HEK293T (cell line): ENCODE measurements at regions not wholly inside any gene's neighbourhood (a gene's known extent, or its start where the extent isn't known, plus 50 kb on each side); places are given as distances from the start of the nearest gene placed in this dataset.

ENCODE experiments used
- CTCF ChIA-PET: fragments of 350-600 bp; formaldehyde crosslinking; extraction: SDS; loops from one replicate; lab custom pipeline; 2021; ENCODE audit warnings: antibody characterized with exemption, inconsistent platforms; lab: Yijun Ruan, JAX
- POLR2A ChIA-PET: fragments of 350-600 bp; formaldehyde crosslinking; extraction: SDS; loops from one replicate; lab custom pipeline; 2020; ENCODE audit warnings: antibody characterized with exemption, inconsistent platforms; lab: Yijun Ruan, JAX
- DNase-seq: peaks from one replicate; pipeline ENCODE4 v3.0.0; 2012; ENCODE audit warnings: mixed read lengths; ENCODE audit errors: extremely low spot score
- ARNT ChIP-seq: fragments of 450-650 bp; IDR thresholded peaks from 2 replicates; pipeline ENCODE4 v1.6.1; 2017; ENCODE audit warnings: mild to moderate bottlenecking
- BHLHE40 ChIP-seq: fragments of 450-650 bp; IDR thresholded peaks from 2 replicates; pipeline ENCODE4 v1.6.1; 2016; ENCODE audit warnings: mild to moderate bottlenecking, moderate library complexity, borderline replicate concordance
- CTBP1 ChIP-seq: fragments of 450-650 bp; IDR thresholded peaks from 2 replicates; pipeline ENCODE4 v1.6.1; 2016; ENCODE audit warnings: borderline replicate concordance
- ELF4 ChIP-seq: fragments of 450-650 bp; IDR thresholded peaks from 2 replicates; pipeline ENCODE4 v1.6.1; 2017; ENCODE audit warnings: antibody characterized with exemption
- FOXA1 ChIP-seq: fragments of 450-650 bp; IDR thresholded peaks from 2 replicates; pipeline ENCODE4 v1.6.1; 2016; ENCODE audit warnings: mild to moderate bottlenecking
- FOXK2 ChIP-seq: fragments of 450-650 bp; IDR thresholded peaks from 2 replicates; pipeline ENCODE4 v1.6.1; 2016; ENCODE audit warnings: mild to moderate bottlenecking
- FOXM1 ChIP-seq: fragments of 450-650 bp; IDR thresholded peaks from 2 replicates; pipeline ENCODE4 v1.6.1; 2017; ENCODE audit warnings: mild to moderate bottlenecking, borderline replicate concordance
- HDGF ChIP-seq: fragments of 450-650 bp; IDR thresholded peaks from 2 replicates; pipeline ENCODE4 v1.6.1; 2017; ENCODE audit warnings: antibody characterized with exemption, borderline replicate concordance
- L3MBTL2 ChIP-seq: fragments of 450-650 bp; conservative IDR thresholded peaks from 2 replicates; pipeline ENCODE4 v1.6.1; 2016; ENCODE audit warnings: mild to moderate bottlenecking
- LEF1 ChIP-seq: fragments of 450-650 bp; IDR thresholded peaks from 2 replicates; pipeline ENCODE4 v1.6.1; 2017; ENCODE audit warnings: mild to moderate bottlenecking, borderline replicate concordance
- NFRKB ChIP-seq: fragments of 450-650 bp; IDR thresholded peaks from 2 replicates; pipeline ENCODE4 v1.6.1; 2016; ENCODE audit warnings: mild to moderate bottlenecking, moderate library complexity
- SP1 ChIP-seq: fragments of 450-650 bp; IDR thresholded peaks from 2 replicates; pipeline ENCODE4 v1.6.1; 2017
- SUZ12 ChIP-seq: fragments of 450-650 bp; IDR thresholded peaks from 2 replicates; pipeline ENCODE4 v1.6.1; 2016; ENCODE audit warnings: mild to moderate bottlenecking
- TARDBP ChIP-seq: fragments of 450-650 bp; IDR thresholded peaks from 2 replicates; pipeline ENCODE4 v1.6.1; 2016
- ZNF384 ChIP-seq: fragments of 450-650 bp; IDR thresholded peaks from 2 replicates; pipeline ENCODE4 v1.6.1; 2016
- TF ChIP-seq, protein P1 (sequence below): fragments of 450-650 bp; IDR thresholded peaks from 2 replicates; pipeline ENCODE4 v1.6.1; 2016

DNA sequence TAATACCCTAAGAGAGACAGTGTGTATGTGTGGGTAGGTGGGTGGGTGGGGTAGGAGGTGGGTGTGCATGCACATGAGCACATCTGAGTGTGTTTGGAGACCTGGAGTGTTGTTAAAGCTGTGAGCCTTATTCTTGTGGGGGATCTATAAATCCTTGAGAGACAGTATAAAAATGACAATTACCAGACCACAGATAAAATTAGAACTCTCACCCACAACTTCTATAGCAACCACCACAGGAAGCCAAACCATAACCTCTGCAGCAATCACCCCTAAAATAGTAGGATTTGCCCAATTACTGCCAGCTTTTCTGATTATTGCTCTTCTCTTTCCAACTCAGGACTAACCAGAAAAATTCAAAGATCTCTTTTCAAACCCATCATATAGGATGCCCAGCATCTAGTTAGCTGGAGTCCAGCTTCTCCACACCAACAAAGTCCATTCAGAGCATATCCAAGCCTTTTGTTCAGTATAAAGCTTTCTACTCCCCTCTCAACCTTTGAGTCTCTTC, 93.4 kb upstream of the SLITRK1 start:
- TF ChIP-seq SP1 (no peak), NFRKB (no peak), ARNT (no peak), ELF4 (no peak), HDGF (no peak), FOXM1 (no peak), LEF1 (no peak), FOXK2 (no peak)
- TF ChIP-seq, protein P1, sequence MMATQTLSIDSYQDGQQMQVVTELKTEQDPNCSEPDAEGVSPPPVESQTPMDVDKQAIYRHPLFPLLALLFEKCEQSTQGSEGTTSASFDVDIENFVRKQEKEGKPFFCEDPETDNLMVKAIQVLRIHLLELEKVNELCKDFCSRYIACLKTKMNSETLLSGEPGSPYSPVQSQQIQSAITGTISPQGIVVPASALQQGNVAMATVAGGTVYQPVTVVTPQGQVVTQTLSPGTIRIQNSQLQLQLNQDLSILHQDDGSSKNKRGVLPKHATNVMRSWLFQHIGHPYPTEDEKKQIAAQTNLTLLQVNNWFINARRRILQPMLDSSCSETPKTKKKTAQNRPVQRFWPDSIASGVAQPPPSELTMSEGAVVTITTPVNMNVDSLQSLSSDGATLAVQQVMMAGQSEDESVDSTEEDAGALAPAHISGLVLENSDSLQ = no peak
- DNase-seq = no peak
- POLR2A ChIA-PET = no interaction called here
- CTCF ChIA-PET = no interaction called here

DNA sequence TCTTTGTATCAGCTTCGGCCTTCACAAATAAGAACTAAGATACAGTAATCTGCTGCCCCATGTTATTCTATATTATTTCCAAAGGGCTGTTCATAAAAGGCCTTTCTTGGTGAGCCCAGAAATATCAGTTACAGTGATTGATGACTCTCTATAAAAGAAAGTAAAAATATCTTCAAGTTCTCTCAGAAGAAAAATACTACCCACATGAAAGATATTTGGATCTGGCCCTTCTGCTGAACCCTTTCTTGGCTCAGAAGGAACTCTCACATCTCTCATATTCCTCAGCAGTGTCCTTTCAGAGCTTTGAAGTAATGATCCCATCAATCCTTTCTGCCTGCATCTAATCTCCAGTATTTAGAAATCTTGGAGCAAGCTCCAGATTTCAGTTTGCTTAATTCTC, 76.3 kb upstream of the SLITRK1 start:
- DNase-seq = no peak
- no peak for TF ChIP-seq HDGF
- CTCF ChIA-PET = no interaction called here
- POLR2A ChIA-PET = no interaction called here

DNA sequence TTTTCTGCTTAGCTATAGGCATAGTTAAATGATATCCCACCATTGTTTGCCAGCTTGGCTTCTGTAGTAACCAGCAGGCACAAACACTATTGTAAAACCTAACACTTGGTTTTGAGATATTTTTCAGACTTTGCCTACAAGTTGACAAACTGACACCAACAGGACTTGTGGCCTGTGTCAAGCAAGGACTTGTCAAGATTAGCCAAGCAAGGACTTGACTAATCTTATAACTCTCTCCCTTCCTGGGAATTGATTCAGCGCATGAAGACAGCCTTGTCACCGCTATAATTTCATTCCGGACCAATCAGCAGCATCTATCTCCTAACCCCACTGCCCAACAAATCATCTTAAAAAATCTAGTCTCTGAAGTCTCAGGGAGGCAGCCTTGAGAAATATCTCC, 72.7 kb upstream of the SLITRK1 start:
- TF ChIP-seq FOXM1 (no peak), ELF4 (no peak), L3MBTL2 (no peak), FOXK2 (no peak), NFRKB (no peak), BHLHE40 (no peak), FOXA1 (no peak), TARDBP (no peak), HDGF (no peak)
- POLR2A ChIA-PET = no interaction called here
- CTCF ChIA-PET = no interaction called here
- no peak for DNase-seq

DNA sequence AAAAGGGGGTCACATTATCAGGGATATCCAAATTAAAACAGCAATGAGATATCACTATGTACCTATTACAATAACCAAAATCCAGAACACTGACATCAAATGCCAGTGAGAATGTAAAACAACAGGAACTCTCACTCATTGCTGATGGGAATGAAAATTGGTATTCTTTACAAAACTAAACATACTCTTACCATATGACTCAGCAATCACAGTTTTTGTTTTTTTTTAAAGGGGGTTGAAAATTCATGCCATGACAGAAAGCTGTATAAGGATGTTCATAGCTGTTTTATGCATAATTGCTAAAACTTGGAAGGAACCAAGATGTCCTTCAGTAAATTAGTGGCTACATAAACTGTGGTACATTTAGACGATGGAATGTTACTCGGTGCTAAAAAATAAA, 71.6 kb upstream of the SLITRK1 start:
- TF ChIP-seq FOXA1 (no peak), L3MBTL2 (no peak), NFRKB (no peak), ZNF384 (no peak), SP1 (no peak), CTBP1 (no peak), FOXK2 (no peak)
- ChIA-PET POLR2A (no interaction called here), CTCF (interaction anchor here (0.6 kb wide), 1 partner anchor 113 kb away, joined by 3 read pairs; no protein-coding TSS in a partner anchor)
- no peak for DNase-seq

DNA sequence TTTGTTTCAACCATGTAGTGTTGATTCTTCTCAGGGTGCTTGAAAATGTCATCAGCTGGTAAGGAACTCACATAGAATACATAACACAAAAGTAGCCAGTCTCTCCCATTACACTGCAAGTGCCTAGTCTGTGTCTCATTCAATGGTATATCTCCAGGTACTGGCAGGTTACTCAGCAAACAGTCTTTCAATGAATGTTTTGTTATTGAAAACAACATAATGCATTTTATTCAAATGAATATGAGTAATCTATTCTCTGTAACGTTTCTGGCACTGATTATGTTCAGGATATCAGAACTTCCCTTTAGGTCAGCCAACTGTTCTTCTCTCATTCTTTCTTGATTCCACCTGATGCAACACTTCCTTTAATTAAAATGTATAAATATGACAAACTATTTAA, 68.0 kb upstream of the SLITRK1 start:
- TF ChIP-seq LEF1 (no peak), ELF4 (no peak), CTBP1 (no peak), SUZ12 (no peak), FOXM1 (no peak), FOXA1 (no peak), HDGF (no peak), L3MBTL2 (no peak), FOXK2 (no peak), BHLHE40 (no peak), TARDBP (no peak), SP1 (no peak), ZNF384 (no peak), NFRKB (no peak), ARNT (no peak)
- TF ChIP-seq, protein P1 = no peak
- CTCF ChIA-PET = no interaction called here
- no peak for DNase-seq
- POLR2A ChIA-PET = no interaction called here

DNA sequence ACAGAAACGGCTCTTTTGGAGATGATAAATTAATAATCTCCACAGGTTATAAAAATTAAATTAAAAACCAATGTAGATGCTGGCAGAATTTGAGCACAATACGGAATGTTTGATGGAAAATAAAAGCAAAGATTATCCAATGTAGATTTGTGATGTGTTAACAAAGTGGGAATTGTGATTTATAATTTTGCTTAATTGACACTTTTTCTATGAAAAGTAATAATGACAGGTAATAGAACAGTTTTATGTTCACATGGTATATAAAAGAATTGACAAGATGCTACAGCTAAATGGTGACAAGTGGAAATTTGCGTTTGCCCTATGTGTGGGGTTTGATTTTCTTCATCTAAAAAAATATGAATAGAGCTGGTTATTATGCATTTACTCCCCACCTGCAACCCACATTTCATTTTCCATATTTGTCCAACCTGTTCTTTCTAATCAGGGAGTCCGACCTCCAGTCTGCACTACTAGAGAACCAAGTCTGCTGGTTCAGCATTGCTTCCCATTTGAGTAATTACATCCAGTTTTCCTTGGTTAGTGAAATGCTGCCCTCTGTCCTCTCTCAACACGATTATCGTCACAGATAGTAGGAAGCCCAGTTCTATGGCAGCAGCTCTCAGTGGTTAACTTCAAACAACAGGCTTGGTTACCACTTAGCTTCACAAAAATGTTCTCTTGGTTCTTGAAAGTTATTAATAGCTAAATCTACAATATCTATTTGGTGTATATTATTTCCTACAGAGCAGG, 61.4 kb upstream of the SLITRK1 start:
- CTCF ChIA-PET = no interaction called here
- TF ChIP-seq ELF4 = no peak
- no peak for TF ChIP-seq L3MBTL2
- TF ChIP-seq NFRKB = no peak
- TF ChIP-seq ZNF384 = no peak
- no peak for TF ChIP-seq FOXM1
- no peak for TF ChIP-seq SP1
- no peak for TF ChIP-seq CTBP1
- no peak for TF ChIP-seq HDGF
- POLR2A ChIA-PET = no interaction called here
- DNase-seq = peak; percentile 16

DNA sequence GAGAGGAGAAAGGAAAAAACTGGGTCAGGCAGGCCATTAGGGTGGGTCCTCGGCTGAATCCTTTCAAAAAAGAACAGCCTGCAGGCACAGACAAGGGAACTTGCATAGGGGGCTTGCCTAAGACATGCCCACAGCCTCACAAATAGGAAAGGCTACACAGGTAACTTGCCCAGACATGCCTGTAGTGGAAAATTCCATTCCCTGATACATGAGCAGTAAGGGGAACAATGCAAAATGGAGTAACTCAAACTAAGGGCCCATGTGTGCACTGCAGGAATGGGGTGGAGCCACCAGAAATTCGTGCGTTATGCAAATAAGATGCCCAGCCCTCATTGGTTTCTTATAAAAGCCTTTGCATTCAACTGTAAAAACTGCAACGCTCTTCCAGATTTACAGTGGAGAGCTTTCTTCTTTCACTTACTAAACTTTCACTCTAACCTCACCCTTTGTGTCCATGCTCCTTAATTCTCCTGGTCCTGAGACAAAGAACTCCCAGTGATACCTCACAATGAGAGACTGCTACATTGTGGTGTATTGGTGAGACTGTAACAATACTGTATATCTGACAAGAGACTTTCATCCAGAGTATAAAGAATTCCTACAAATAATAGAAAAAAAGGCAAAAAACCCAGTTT, 59.5 kb upstream of the SLITRK1 start:
- POLR2A ChIA-PET = no interaction called here
- CTCF ChIA-PET = no interaction called here
- no peak for DNase-seq
- TF ChIP-seq LEF1 (no peak), HDGF (no peak)
